H9 (cell line): ENCODE measurements at regions not wholly inside any gene's neighbourhood (a gene's known extent, or its start where the extent isn't known, plus 50 kb on each side); places are given as distances from the start of the nearest gene placed in this dataset.

Experiments used
- DNase-seq: peaks from one replicate; pipeline ENCODE4 v3.0.0-alpha.2; 2017
- H2AFZ ChIP-seq: one replicate; pipeline ENCODE4 v1.6.1; 2013; ENCODE audit warnings: mild to moderate bottlenecking, low read length, control low read depth, moderate library complexity
- H2AK5ac ChIP-seq: 2 replicates; pipeline ENCODE4 v1.6.1; 2013; ENCODE audit warnings: low read length, control low read depth, mixed read lengths; ENCODE audit not compliant: insufficient read length
- H2BK120ac ChIP-seq: one replicate; pipeline ENCODE4 v1.6.1; 2013; ENCODE audit warnings: low read depth, mild to moderate bottlenecking, low read length, control low read depth, inconsistent platforms; ENCODE audit not compliant: poor library complexity, severe bottlenecking
- H2BK12ac ChIP-seq: 2 replicates; pipeline ENCODE4 v1.6.1; 2013; ENCODE audit warnings: low read length, control low read depth, mixed read lengths, low read depth; ENCODE audit not compliant: insufficient read length
- H2BK15ac ChIP-seq: 2 replicates; pipeline ENCODE4 v1.6.1; 2013; ENCODE audit warnings: low read depth, low read length, control low read depth
- H2BK20ac ChIP-seq: one replicate; pipeline ENCODE4 v1.6.1; 2013; ENCODE audit warnings: low read depth, mild to moderate bottlenecking, low read length, control low read depth, inconsistent platforms; ENCODE audit not compliant: poor library complexity, severe bottlenecking
- H2BK5ac ChIP-seq: 2 replicates; pipeline ENCODE4 v1.6.1; 2013; ENCODE audit warnings: low read length, control low read depth, mixed read lengths; ENCODE audit not compliant: insufficient read length
- H3K14ac ChIP-seq: 2 replicates; pipeline ENCODE4 v1.6.1; 2013; ENCODE audit warnings: low read length, control low read depth; ENCODE audit not compliant: insufficient read depth
- H3K18ac ChIP-seq: 2 replicates; pipeline ENCODE4 v1.6.1; 2013; ENCODE audit warnings: low read depth, mild to moderate bottlenecking, mixed read lengths, low read length, control low read depth; ENCODE audit not compliant: insufficient read length
- H3K23ac ChIP-seq: 2 replicates; pipeline ENCODE4 v1.6.1; 2013; ENCODE audit warnings: low read length, control low read depth, mixed read lengths, low read depth; ENCODE audit not compliant: insufficient read length
- H3K23me2 ChIP-seq: 2 replicates; pipeline ENCODE4 v1.6.1; 2013; ENCODE audit warnings: low read depth, mild to moderate bottlenecking, mixed read lengths, low read length, control low read depth; ENCODE audit not compliant: insufficient read length, poor library complexity, severe bottlenecking
- H3K27ac ChIP-seq: 2 replicates; pipeline ENCODE4 v1.5.1; 2013; ENCODE audit warnings: low read length, control low read depth, mixed read lengths, low read depth; ENCODE audit not compliant: insufficient read length
- H3K27me3 ChIP-seq: 2 replicates; pipeline ENCODE4 v1.6.1; 2013; ENCODE audit warnings: low read length, control low read depth, inconsistent platforms; ENCODE audit not compliant: insufficient read depth
- H3K4ac ChIP-seq: 2 replicates; pipeline ENCODE4 v1.6.1; 2013; ENCODE audit warnings: low read depth, mild to moderate bottlenecking, control low read depth, inconsistent platforms, low read length, moderate library complexity
- H3K4me1 ChIP-seq: 2 replicates; pipeline ENCODE4 v1.6.1; 2013; ENCODE audit warnings: low read length, control low read depth, inconsistent platforms; ENCODE audit not compliant: insufficient read depth
- H3K4me2 ChIP-seq: 2 replicates; pipeline ENCODE4 v1.6.1; 2013; ENCODE audit warnings: low read length, control low read depth, mixed read lengths; ENCODE audit not compliant: insufficient read length, insufficient read depth
- H3K56ac ChIP-seq: 2 replicates; pipeline ENCODE4 v1.6.1; 2013; ENCODE audit warnings: low read depth, mild to moderate bottlenecking, mixed read lengths, low read length, control low read depth; ENCODE audit not compliant: insufficient read length
- H3K79me1 ChIP-seq: 2 replicates; pipeline ENCODE4 v1.6.1; 2013; ENCODE audit warnings: low read depth, mild to moderate bottlenecking, moderate library complexity, low read length, control low read depth, inconsistent platforms; ENCODE audit not compliant: insufficient read depth, poor library complexity, severe bottlenecking
- H3K79me2 ChIP-seq: 2 replicates; pipeline ENCODE4 v1.6.1; 2013; ENCODE audit warnings: low read length, control low read depth, inconsistent platforms; ENCODE audit not compliant: insufficient read depth
- H3K9ac ChIP-seq: 2 replicates; pipeline ENCODE4 v1.6.1; 2013; ENCODE audit warnings: low read length, control low read depth, mixed read lengths; ENCODE audit not compliant: insufficient read length; ENCODE audit errors: extremely low read depth
- H3K9me3 ChIP-seq: one replicate; pipeline ENCODE4 v1.6.1; 2013; ENCODE audit warnings: low read depth, low read length, inconsistent platforms; ENCODE audit not compliant: control insufficient read depth
- H3T11ph ChIP-seq: one replicate; pipeline ENCODE4 v1.6.1; 2013; ENCODE audit warnings: mild to moderate bottlenecking, low read length, control low read depth, inconsistent platforms
- H4K20me1 ChIP-seq: one replicate; pipeline ENCODE4 v1.6.1; 2013; ENCODE audit not compliant: control insufficient read depth, insufficient read length, insufficient read depth
- H4K5ac ChIP-seq: 2 replicates; pipeline ENCODE4 v1.6.1; 2013; ENCODE audit warnings: low read depth, mild to moderate bottlenecking, mixed read lengths, low read length, control low read depth; ENCODE audit not compliant: insufficient read length
- H4K8ac ChIP-seq: replicated peaks from 2 replicates; pipeline ENCODE4 v1.6.1; 2013; ENCODE audit warnings: low read length, control low read depth, mixed read lengths, low read depth; ENCODE audit not compliant: insufficient read length
- H4K91ac ChIP-seq: 2 replicates; pipeline ENCODE4 v1.6.1; 2013; ENCODE audit warnings: low read depth, mild to moderate bottlenecking, moderate library complexity, mixed read lengths, low read length, control low read depth; ENCODE audit not compliant: insufficient read length
- H3K27ac Mint-ChIP-seq, 3 experiments: 2 replicates in 2 of 3; 3 replicates in 1 of 3; pipeline ENCODE4 v1.8.0; 2020 to 2021; ENCODE audit warnings: mixed read lengths in 3 of 3, mild to moderate bottlenecking in 1 of 3, moderate library complexity in 1 of 3
- H3K27me3 Mint-ChIP-seq: 2 replicates; pipeline ENCODE4 v1.8.0; 2021; ENCODE audit warnings: low read depth, mild to moderate bottlenecking, moderate library complexity, mixed read lengths
- H3K36me3 Mint-ChIP-seq, 3 experiments: 2 replicates in 2 of 3; 3 replicates in 1 of 3; pipeline ENCODE4 v1.8.0; 2020 to 2021; ENCODE audit warnings: low read depth in 3 of 3, mixed read lengths in 3 of 3; ENCODE audit not compliant: insufficient read depth in 1 of 3
- H3K4me1 Mint-ChIP-seq, 2 experiments: 2 replicates each; pipeline ENCODE4 v1.8.0; 2020; ENCODE audit warnings: mixed read lengths in 2 of 2
- H3K4me3 Mint-ChIP-seq, 2 experiments: 2 replicates in 1 of 2; 3 replicates in 1 of 2; pipeline ENCODE4 v1.8.0; 2020 to 2021; ENCODE audit warnings: mild to moderate bottlenecking in 2 of 2, mixed read lengths in 2 of 2, moderate library complexity in 1 of 2
- H3K9me3 Mint-ChIP-seq, 2 experiments: 2 replicates in 1 of 2; 3 replicates in 1 of 2; pipeline ENCODE4 v1.8.0; 2020; ENCODE audit warnings: mild to moderate bottlenecking in 2 of 2, mixed read lengths in 2 of 2, moderate library complexity in 1 of 2
- CTCF ChIP-seq: fragments of 200-600 bp; sonication (generic); conservative IDR thresholded peaks from 3 replicates; pipeline ENCODE4 v1.8.0; 2021; ENCODE audit warnings: antibody characterized with exemption, mild to moderate bottlenecking
- WGBS: extraction: QIAGEN DNeasy Blood & Tissue Kit; methylation state at CpG from one replicate; pipeline ENCODE4 v1.1.7; 2013; ENCODE audit warnings: missing lambda C conversion rate, low lambda C conversion rate, mixed read lengths; ENCODE audit not compliant: insufficient read length; ENCODE audit errors: extremely low coverage; 5-methylcytosine and 5-hydroxymethylcytosine counted together

- H2BK20ac ChIP-seq, result no peak overlapping the region
- no peak overlapping the region for H4K5ac ChIP-seq
- H3K9me3 Mint-ChIP-seq, result no peaks in the 10 kb centered on the region
- H3K4ac ChIP-seq, result no peak overlapping the region
- H3K79me2 ChIP-seq, result no peaks in the 10 kb centered on the region
- H3K27ac Mint-ChIP-seq, result no peak overlapping the region; a peak in 1 of 7 replicates
- no peak overlapping the region for H4K8ac ChIP-seq
- peak; percentile 62; the same call in 2 of the 3 replicates for TF ChIP-seq CTCF
- no peak overlapping the region for H3K9ac ChIP-seq
- no peak overlapping the region for H3K18ac ChIP-seq
- H3K14ac ChIP-seq, result no peak overlapping the region
- H3K27ac ChIP-seq, result no peak overlapping the region
- H2BK12ac ChIP-seq, result no peak overlapping the region
- H3K27me3 ChIP-seq, result no peaks in the 10 kb centered on the region
- no peaks in the 10 kb centered on the region for H3K27me3 Mint-ChIP-seq
- no peak overlapping the region for H2BK120ac ChIP-seq
- H2AFZ ChIP-seq, result no peak overlapping the region
- no peaks in the 10 kb centered on the region for H4K20me1 ChIP-seq
- no peak overlapping the region for H2AK5ac ChIP-seq
- no peak overlapping the region for H2BK15ac ChIP-seq
- no peak for DNase-seq
- H3K23me2 ChIP-seq, result no peaks in the 10 kb centered on the region
- no CpG with 5 or more reads among the region's 2 CpGs for WGBS
- H3T11ph ChIP-seq, result no peak overlapping the region
- no peak overlapping the region for H4K91ac ChIP-seq
- no peak overlapping the region for H3K56ac ChIP-seq
- H3K79me1 ChIP-seq, result no peaks in the 10 kb centered on the region
- H3K4me3 Mint-ChIP-seq, result no peak overlapping the region
- no peak overlapping the region for H3K4me2 ChIP-seq
- H2BK5ac ChIP-seq, result no peak overlapping the region
- no peaks in the 10 kb centered on the region for H3K36me3 Mint-ChIP-seq
- H3K23ac ChIP-seq, result no peak overlapping the region
- H3K4me1 ChIP-seq, result no peaks in the 10 kb centered on the region
- no peaks in the 10 kb centered on the region for H3K9me3 ChIP-seq
- peaks cover 8 to 13% of the 10 kb centered on the region in 2 experiments for H3K4me1 Mint-ChIP-seq
Measured at GRCh38 chr2:221958224-221958623, 340.6 kb downstream of the PAX3 start.
